GM12878 (cell line): ENCODE measurements at regions not wholly inside any gene's neighbourhood (a gene's known extent, or its start where the extent isn't known, plus 50 kb on each side); places are given as distances from the start of the nearest gene placed in this dataset.

Experiments used
- ATAC-seq: fragments of 200-7000 bp; cut with Tn5 transposase; 3 replicates; pipeline ENCODE4 v1.9.1; 2020; ENCODE audit warnings: mild to moderate bottlenecking, moderate library complexity
- BruUV-seq: library from RNA; stranded (reverse); fragments of 400-500 nt; replicated peaks from 2 replicates; lab custom pipeline; 2021; lab: Mats Ljungman, UMichigan
- CTCF ChIA-PET: fragments of 300-600 bp; sonication (Branson Sonifier 250); formaldehyde crosslinking; extraction: SDS; loops from one replicate; lab custom pipeline; 2021; ENCODE audit warnings: inconsistent platforms; lab: Yijun Ruan, JAX
- POLR2A ChIA-PET: fragments of 350-600 bp; formaldehyde crosslinking; extraction: SDS; loops from one replicate; lab custom pipeline; 2021; ENCODE audit warnings: inconsistent platforms; lab: Charles Lee
- RAD21 ChIA-PET: fragments of 300-600 bp; sonication (Branson Sonifier 250); formaldehyde crosslinking; loops from one replicate; lab custom pipeline; 2023; ENCODE audit warnings: antibody characterized with exemption; ENCODE audit not compliant: unreplicated experiment; lab: Charles Lee
- SMC1A ChIA-PET: fragments of 300-600 bp; sonication (Branson Sonifier 250); formaldehyde crosslinking; loops from one replicate; lab custom pipeline; 2023; ENCODE audit not compliant: unreplicated experiment, uncharacterized antibody; lab: Charles Lee
- DNase-seq: peaks from one replicate; pipeline ENCODE4 v3.0.0-alpha.2; 2011; ENCODE audit warnings: low read depth, low spot score
- FAIRE-seq: peaks from 3 replicates; lab custom pipeline; 2011; peaks lifted over from hg19 to GRCh38; lab: Jason Lieb, UNC
- H2AFZ ChIP-seq: 2 replicates; pipeline ENCODE4 v1.6.0; 2011; ENCODE audit warnings: low read depth, low read length, control low read depth; ENCODE audit not compliant: control insufficient read depth
- H3K27ac ChIP-seq: 2 replicates; pipeline ENCODE4 v1.5.1; 2011; ENCODE audit warnings: control low read depth; ENCODE audit not compliant: control insufficient read depth, insufficient read depth
- H3K27me3 ChIP-seq, 2 experiments: replicated peaks in 1 of 2; 2 replicates each; pipeline versions ENCODE4 v1.6.0 to v1.6.1; 2011; ENCODE audit warnings: low read length in 1 of 2; ENCODE audit not compliant: control insufficient read depth in 2 of 2, insufficient read depth in 2 of 2
- H3K36me3 ChIP-seq, 2 experiments: 2 replicates each; pipeline ENCODE4 v1.5.1; 2011; ENCODE audit warnings: low read length in 1 of 2; ENCODE audit not compliant: control insufficient read depth in 2 of 2, insufficient read depth in 2 of 2
- H3K4me1 ChIP-seq: 2 replicates; pipeline ENCODE4 v1.6.1; 2011; ENCODE audit warnings: mild to moderate bottlenecking, low read length, moderate library complexity, mixed read lengths; ENCODE audit not compliant: control insufficient read depth, insufficient read depth
- H3K4me2 ChIP-seq: 2 replicates; pipeline ENCODE4 v1.6.0; 2011; ENCODE audit warnings: control low read depth; ENCODE audit not compliant: control insufficient read depth, insufficient read depth
- H3K4me3 ChIP-seq: fragments of 200-600 bp; sonication (generic); 2 replicates; pipeline ENCODE4 v1.5.1; 2016
- H3K79me2 ChIP-seq: 2 replicates; pipeline ENCODE4 v1.6.0; 2011; ENCODE audit warnings: low read length; ENCODE audit not compliant: control insufficient read depth, insufficient read depth
- H3K9ac ChIP-seq: 2 replicates; pipeline ENCODE4 v1.8.0; 2011; ENCODE audit warnings: low read length, control low read depth, mixed read lengths; ENCODE audit not compliant: control insufficient read depth, insufficient read depth
- H3K9me3 ChIP-seq: replicated peaks from 3 replicates; pipeline ENCODE4 v1.5.1; 2011; ENCODE audit warnings: mild to moderate bottlenecking, low read length; ENCODE audit not compliant: control insufficient read depth, insufficient read depth
- H4K20me1 ChIP-seq: 2 replicates; pipeline ENCODE4 v1.6.0; 2011; ENCODE audit not compliant: control insufficient read depth, insufficient read depth
- BCL11A ChIP-seq: IDR thresholded peaks from 2 replicates; pipeline ENCODE4 v1.6.1; 2011; ENCODE audit warnings: low read depth, low read length
- BHLHE40 ChIP-seq, 2 experiments: fragments of 450-650 bp in 1 of 2; IDR thresholded peaks; 2 replicates each; pipeline ENCODE4 v1.6.1; 2011 to 2017; ENCODE audit warnings: low read depth in 2 of 2, borderline replicate concordance in 1 of 2, improper control_type of control experiment in 1 of 2, low read length in 1 of 2, mild to moderate bottlenecking in 1 of 2
- CHD1 ChIP-seq: IDR thresholded peaks from 2 replicates; pipeline ENCODE4 v1.6.1; 2012; ENCODE audit warnings: low read depth, low read length, improper control_type of control experiment
- ELK1 ChIP-seq: IDR thresholded peaks from 2 replicates; pipeline ENCODE4 v1.6.1; 2012; ENCODE audit warnings: low read depth, low read length, improper control_type of control experiment
- EZH2 ChIP-seq: IDR thresholded peaks from 2 replicates; pipeline ENCODE4 v1.6.1; 2012; ENCODE audit warnings: low read depth, mild to moderate bottlenecking, control low read depth, inconsistent platforms, low read length, borderline replicate concordance; ENCODE audit not compliant: control insufficient read depth
- IKZF1 ChIP-seq: fragments of 450-650 bp; conservative IDR thresholded peaks from 2 replicates; pipeline ENCODE4 v1.6.1; 2017; ENCODE audit warnings: antibody characterized with exemption, mild to moderate bottlenecking
- IRF4 ChIP-seq: IDR thresholded peaks from 2 replicates; pipeline ENCODE4 v1.6.1; 2011; ENCODE audit warnings: low read depth, low read length
- MLLT1 ChIP-seq: fragments of 450-650 bp; IDR thresholded peaks from 2 replicates; pipeline ENCODE4 v1.6.1; 2016; ENCODE audit warnings: mild to moderate bottlenecking
- NFYB ChIP-seq: IDR thresholded peaks from 2 replicates; pipeline ENCODE4 v1.6.1; 2011; ENCODE audit warnings: low read depth, mild to moderate bottlenecking, low read length, improper control_type of control experiment, moderate library complexity; ENCODE audit not compliant: insufficient read depth
- NR2C1 ChIP-seq: fragments of 450-650 bp; IDR thresholded peaks from 2 replicates; pipeline ENCODE4 v1.6.1; 2017; ENCODE audit warnings: antibody characterized with exemption, mild to moderate bottlenecking, moderate library complexity
- PAX8 ChIP-seq: fragments of 450-650 bp; IDR thresholded peaks from 2 replicates; pipeline ENCODE4 v1.6.1; 2017; ENCODE audit warnings: mild to moderate bottlenecking, moderate library complexity
- PKNOX1 ChIP-seq: fragments of 450-650 bp; IDR thresholded peaks from 2 replicates; pipeline ENCODE4 v1.6.1; 2016; ENCODE audit warnings: mild to moderate bottlenecking
- PML ChIP-seq: IDR thresholded peaks from 2 replicates; pipeline ENCODE4 v1.6.1; 2012; ENCODE audit warnings: low read length, inconsistent platforms
- PRDM15 ChIP-seq: fragments of 450-650 bp; formaldehyde crosslinking; IDR thresholded peaks from 2 replicates; pipeline ENCODE4 v1.4.0; 2020; ENCODE audit warnings: mild to moderate bottlenecking, moderate library complexity
- RELA ChIP-seq: fragments of 450-650 bp; IDR thresholded peaks from 2 replicates; pipeline ENCODE4 v1.8.0; 2014; ENCODE audit warnings: borderline replicate concordance; ENCODE audit not compliant: partially characterized antibody
- RUNX3 ChIP-seq: IDR thresholded peaks from 2 replicates; pipeline ENCODE4 v1.6.1; 2012; ENCODE audit warnings: low read length, inconsistent platforms
- STAT1 ChIP-seq: fragments of 450-650 bp; conservative IDR thresholded peaks from 2 replicates; pipeline ENCODE4 v1.6.1; 2014; ENCODE audit warnings: antibody characterized with exemption, mild to moderate bottlenecking
- TCF12 ChIP-seq: IDR thresholded peaks from 2 replicates; pipeline ENCODE4 v1.6.1; 2011; ENCODE audit warnings: low read depth, mild to moderate bottlenecking, low read length
- ZNF24 ChIP-seq: fragments of 450-650 bp; IDR thresholded peaks from 2 replicates; pipeline ENCODE4 v1.6.1; 2017; ENCODE audit warnings: antibody characterized with exemption, mild to moderate bottlenecking
- ZNF384 ChIP-seq: IDR thresholded peaks from 2 replicates; pipeline ENCODE4 v1.6.1; 2012; ENCODE audit warnings: low read depth, mild to moderate bottlenecking, low read length, improper control_type of control experiment, borderline replicate concordance
- WGBS: methylation state at CpG from one replicate; pipeline ENCODE4 v1.1.6; 2016; ENCODE audit warnings: low lambda C conversion rate; ENCODE audit not compliant: insufficient replicate concordance, insufficient coverage; ENCODE audit errors: missing lambda C conversion rate; 5-methylcytosine and 5-hydroxymethylcytosine counted together
- in situ Hi-C: fragments of 300-500 bp; cut with MboI; formaldehyde crosslinking; loops from 9 replicates; pipeline ENCODE4 v1.14.3; 2018; ENCODE audit warnings: mixed read lengths
- intact Hi-C: fragments of 100-400 bp; cut with micrococcal nuclease; formaldehyde crosslinking; loops from one replicate; pipeline ENCODE4 v1.14.2; 2022; ENCODE audit not compliant: unreplicated experiment

- POLR2A ChIA-PET: no interaction called here
- intact Hi-C loops (no loop called here), in situ Hi-C loops (no loop called here)
- no peak overlapping the region for H3K4me2 ChIP-seq
- 46% methylated on average over 3 of the region's 3 CpGs for WGBS
- H3K27me3 ChIP-seq: no peaks in the 10 kb centered on the region
- no peaks in the 10 kb centered on the region for H4K20me1 ChIP-seq
- no peak overlapping the region for H3K9ac ChIP-seq
- H2AFZ ChIP-seq: no peak overlapping the region
- ATAC-seq: no peak
- peaks cover 2% of the 10 kb centered on the region; the same call in 1 of the 3 replicates for H3K9me3 ChIP-seq
- H3K4me1 ChIP-seq: no peaks in the 10 kb centered on the region
- H3K4me3 ChIP-seq: no peak overlapping the region
- no peak overlapping the region for H3K27ac ChIP-seq
- RAD21 ChIA-PET: interaction anchor here (1.6 kb wide), 1 partner anchor 110 kb away, joined by 3 read pairs; no protein-coding TSS in a partner anchor
- BruUV-seq: no TSS peak
- SMC1A ChIA-PET: no interaction called here
- no peak for TF ChIP-seq BHLHE40 (IDR thresholded peaks at IDR 0.05; ENCODE audit: borderline replicate concordance in 1 of 2, low read depth in 2 of 2, low read length in 1 of 2)
- no peak for TF ChIP-seq BCL11A
- TF ChIP-seq CHD1: no peak
- no peak for TF ChIP-seq ELK1
- TF ChIP-seq IRF4: no peak
- no peak for TF ChIP-seq STAT1
- no peak for TF ChIP-seq ZNF384
- TF ChIP-seq PKNOX1: no peak
- no peak for TF ChIP-seq NFYB
- no peak for TF ChIP-seq PAX8
- no peak for TF ChIP-seq EZH2
- TF ChIP-seq IKZF1: no peak
- TF ChIP-seq PML: no peak
- TF ChIP-seq MLLT1: no peak
- no peak for TF ChIP-seq PRDM15 (CRISPR knock-in tag)
- TF ChIP-seq ZNF24: no peak
- no peak for TF ChIP-seq RELA
- TF ChIP-seq TCF12: no peak
- TF ChIP-seq NR2C1: no peak
- no peak for TF ChIP-seq RUNX3
- H3K36me3 ChIP-seq: no peaks in the 10 kb centered on the region
- no peak for FAIRE-seq
- no peaks in the 10 kb centered on the region for H3K79me2 ChIP-seq
- CTCF ChIA-PET: no interaction called here
- no peak for DNase-seq
Observed at GRCh38 chr4:169327951-169328350, 57.2 kb upstream of the SH3RF1 start.
